K562 (cell line): ENCODE measurements at regions not wholly inside any gene's neighbourhood (a gene's known extent, or its start where the extent isn't known, plus 50 kb on each side); places are given as distances from the start of the nearest gene placed in this dataset.

Experiments
- NONO ChIP-seq, 2 experiments: fragments of 200-400 bp in 1 of 2; fragments of 450-650 bp in 1 of 2; formaldehyde crosslinking in 1 of 2; IDR thresholded peaks; 2 replicates each; pipeline ENCODE4 v1.6.1; 2017; ENCODE audit warnings: low read depth in 2 of 2, mild to moderate bottlenecking in 2 of 2, moderate library complexity in 2 of 2, low read length in 1 of 2
- ZC3H4 ChIP-seq: sonication (generic); formaldehyde crosslinking; IDR thresholded peaks from 2 replicates; pipeline ENCODE4 v1.9.0; 2021; ENCODE audit warnings: missing genetic modification reagents, borderline replicate concordance
- ZNF140 ChIP-seq: fragments of 250-450 bp; sonication (Bioruptor Pico); IDR thresholded peaks from 2 replicates; pipeline ENCODE4 v1.8.0; 2021; ENCODE audit warnings: moderate library complexity, mild to moderate bottlenecking, inconsistent platforms
- ZNF197 ChIP-seq: fragments of 200-800 bp; sonication (Bioruptor generic); IDR thresholded peaks from 2 replicates; pipeline ENCODE4 v1.6.1; 2016; ENCODE audit warnings: low read depth, missing genetic modification characterization, missing compliant biosample characterization
- ZNF766 ChIP-seq: fragments of 200-800 bp; sonication (Bioruptor generic); conservative IDR thresholded peaks from 2 replicates; pipeline ENCODE4 v1.6.1; 2016; ENCODE audit warnings: missing genetic modification characterization, missing compliant biosample characterization
- TF ChIP-seq, protein P1 (sequence below), 2 experiments: fragments of 450-650 bp; IDR thresholded peaks; 2 replicates each; pipeline ENCODE4 v1.6.1; 2016; ENCODE audit warnings: mild to moderate bottlenecking in 2 of 2, borderline replicate concordance in 1 of 2, low read depth in 1 of 2, moderate library complexity in 1 of 2
- TF ChIP-seq, protein P2 (sequence below): fragments of 450-650 bp; IDR thresholded peaks from 2 replicates; pipeline ENCODE4 v1.6.1; 2017; ENCODE audit warnings: antibody characterized with exemption, mild to moderate bottlenecking
- TF ChIP-seq, protein P3 (sequence below), 3 experiments: fragments of 200-800 bp in 1 of 3; sonication (Bioruptor generic) in 1 of 3; sonication (generic) in 1 of 3; formaldehyde crosslinking in 1 of 3; IDR thresholded peaks; 2 replicates each; pipeline versions ENCODE4 v1.6.1 to v1.8.0; 2016 to 2022; ENCODE audit warnings: mild to moderate bottlenecking in 2 of 3, missing compliant biosample characterization in 2 of 3, missing genetic modification characterization in 2 of 3, missing genetic modification reagents in 1 of 3
- TF ChIP-seq, protein P4 (sequence below): fragments of 250-450 bp; sonication (Bioruptor Pico); IDR thresholded peaks from 2 replicates; pipeline ENCODE4 v1.4.0; 2020; ENCODE audit warnings: mild to moderate bottlenecking, moderate library complexity

DNA sequence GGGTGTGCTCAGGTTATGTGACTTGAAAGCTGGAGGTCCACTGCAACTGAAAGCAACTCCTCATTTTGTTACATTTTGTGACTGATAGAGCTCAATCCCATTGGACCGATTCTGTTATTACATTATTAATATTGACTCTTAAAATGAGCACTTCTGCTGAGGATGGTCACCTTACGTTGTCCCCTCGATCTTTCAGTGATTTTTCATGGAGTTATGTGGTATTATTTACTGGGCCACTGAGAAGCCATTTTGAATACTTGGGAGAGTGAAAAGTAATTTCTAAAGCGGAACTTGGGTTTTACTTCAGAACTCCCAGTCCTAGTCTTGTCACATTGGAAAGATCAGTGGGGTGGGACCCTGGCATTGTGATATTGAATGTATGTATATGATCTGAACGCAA is 96.3 kb upstream of the FAM180A start (continued):
- TF ChIP-seq, protein P1, sequence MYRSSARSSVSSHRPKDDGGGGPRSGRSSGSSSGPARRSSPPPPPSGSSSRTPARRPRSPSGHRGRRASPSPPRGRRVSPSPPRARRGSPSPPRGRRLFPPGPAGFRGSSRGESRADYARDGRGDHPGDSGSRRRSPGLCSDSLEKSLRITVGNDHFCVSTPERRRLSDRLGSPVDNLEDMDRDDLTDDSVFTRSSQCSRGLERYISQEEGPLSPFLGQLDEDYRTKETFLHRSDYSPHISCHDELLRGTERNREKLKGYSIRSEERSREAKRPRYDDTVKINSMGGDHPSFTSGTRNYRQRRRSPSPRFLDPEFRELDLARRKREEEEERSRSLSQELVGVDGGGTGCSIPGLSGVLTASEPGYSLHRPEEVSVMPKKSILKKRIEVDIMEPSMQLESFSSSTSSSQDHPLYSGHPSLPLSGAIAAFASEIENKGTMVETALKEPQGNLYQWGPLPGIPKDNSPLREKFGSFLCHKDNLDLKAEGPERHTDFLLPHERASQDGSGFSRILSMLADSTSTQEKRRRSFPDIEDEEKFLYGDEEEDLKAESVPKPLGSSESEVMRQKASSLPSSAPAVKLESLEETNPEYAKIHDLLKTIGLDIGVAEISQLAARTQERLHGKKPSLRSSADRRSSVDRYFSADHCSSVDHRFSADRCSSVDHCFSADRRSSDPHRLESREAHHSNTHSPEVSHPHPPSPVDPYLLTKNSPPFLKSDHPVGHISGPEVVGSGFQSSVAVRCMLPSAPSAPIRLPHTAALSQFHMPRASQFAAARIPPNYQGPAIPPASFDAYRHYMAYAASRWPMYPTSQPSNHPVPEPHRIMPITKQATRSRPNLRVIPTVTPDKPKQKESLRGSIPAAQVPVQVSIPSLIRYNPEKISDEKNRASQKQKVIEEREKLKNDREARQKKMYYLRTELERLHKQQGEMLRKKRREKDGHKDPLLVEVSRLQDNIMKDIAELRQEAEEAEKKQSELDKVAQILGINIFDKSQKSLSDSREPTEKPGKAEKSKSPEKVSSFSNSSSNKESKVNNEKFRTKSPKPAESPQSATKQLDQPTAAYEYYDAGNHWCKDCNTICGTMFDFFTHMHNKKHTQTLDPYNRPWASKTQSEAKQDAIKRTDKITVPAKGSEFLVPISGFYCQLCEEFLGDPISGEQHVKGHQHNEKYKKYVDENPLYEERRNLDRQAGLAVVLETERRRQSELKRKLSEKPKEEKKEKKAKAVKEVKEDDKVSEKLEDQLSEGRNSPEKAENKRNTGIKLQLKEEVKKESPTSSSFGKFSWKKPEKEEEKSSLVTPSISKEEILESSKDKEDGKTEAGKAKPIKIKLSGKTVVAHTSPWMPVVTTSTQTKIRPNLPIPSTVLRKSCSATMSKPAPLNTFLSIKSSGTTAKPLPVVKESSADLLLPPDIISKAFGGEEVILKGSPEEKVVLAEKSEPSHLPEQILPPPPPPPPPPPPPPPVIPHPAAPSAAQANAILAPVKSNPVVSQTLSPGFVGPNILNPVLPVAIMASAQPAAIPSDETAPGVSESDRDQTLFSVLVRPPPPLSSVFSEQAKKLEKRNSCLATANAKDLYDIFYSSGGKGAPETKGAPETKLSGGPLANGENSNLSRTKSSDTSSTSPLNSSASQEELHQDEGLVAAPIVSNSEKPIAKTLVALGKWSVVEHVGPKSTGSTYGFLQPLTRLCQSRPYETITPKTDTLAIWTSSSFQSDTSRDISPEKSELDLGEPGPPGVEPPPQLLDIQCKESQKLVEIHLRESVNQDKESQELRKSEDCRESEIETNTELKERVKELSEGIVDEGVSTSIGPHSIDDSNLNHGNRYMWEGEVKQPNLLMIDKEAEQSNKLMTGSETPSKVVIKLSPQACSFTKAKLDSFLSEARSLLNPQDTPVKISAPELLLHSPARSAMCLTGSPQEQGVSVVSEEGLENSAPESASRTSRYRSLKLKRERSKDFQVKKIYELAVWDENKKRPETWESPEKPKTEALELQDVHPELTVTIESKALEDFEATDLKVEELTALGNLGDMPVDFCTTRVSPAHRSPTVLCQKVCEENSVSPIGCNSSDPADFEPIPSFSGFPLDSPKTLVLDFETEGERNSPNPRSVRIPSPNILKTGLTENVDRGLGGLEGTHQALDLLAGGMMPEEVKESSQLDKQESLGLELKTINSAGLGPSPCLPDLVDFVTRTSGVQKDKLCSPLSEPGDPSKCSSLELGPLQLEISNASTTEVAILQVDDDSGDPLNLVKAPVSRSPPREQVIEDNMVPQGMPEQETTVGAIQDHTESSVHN (IDR thresholded peaks at IDR 0.05; ENCODE audit: borderline replicate concordance in 1 of 2, low read depth in 1 of 2), result no peak
- no peak for TF ChIP-seq ZNF140 (CRISPR knock-in tag)
- TF ChIP-seq ZNF197 (CRISPR knock-in tag), result peak; percentile 62; the same call in 1 of the 2 replicates
- TF ChIP-seq NONO (IDR thresholded peaks at IDR 0.05; ENCODE audit: low read depth in 2 of 2, low read length in 1 of 2), result no peak
- TF ChIP-seq, protein P2, sequence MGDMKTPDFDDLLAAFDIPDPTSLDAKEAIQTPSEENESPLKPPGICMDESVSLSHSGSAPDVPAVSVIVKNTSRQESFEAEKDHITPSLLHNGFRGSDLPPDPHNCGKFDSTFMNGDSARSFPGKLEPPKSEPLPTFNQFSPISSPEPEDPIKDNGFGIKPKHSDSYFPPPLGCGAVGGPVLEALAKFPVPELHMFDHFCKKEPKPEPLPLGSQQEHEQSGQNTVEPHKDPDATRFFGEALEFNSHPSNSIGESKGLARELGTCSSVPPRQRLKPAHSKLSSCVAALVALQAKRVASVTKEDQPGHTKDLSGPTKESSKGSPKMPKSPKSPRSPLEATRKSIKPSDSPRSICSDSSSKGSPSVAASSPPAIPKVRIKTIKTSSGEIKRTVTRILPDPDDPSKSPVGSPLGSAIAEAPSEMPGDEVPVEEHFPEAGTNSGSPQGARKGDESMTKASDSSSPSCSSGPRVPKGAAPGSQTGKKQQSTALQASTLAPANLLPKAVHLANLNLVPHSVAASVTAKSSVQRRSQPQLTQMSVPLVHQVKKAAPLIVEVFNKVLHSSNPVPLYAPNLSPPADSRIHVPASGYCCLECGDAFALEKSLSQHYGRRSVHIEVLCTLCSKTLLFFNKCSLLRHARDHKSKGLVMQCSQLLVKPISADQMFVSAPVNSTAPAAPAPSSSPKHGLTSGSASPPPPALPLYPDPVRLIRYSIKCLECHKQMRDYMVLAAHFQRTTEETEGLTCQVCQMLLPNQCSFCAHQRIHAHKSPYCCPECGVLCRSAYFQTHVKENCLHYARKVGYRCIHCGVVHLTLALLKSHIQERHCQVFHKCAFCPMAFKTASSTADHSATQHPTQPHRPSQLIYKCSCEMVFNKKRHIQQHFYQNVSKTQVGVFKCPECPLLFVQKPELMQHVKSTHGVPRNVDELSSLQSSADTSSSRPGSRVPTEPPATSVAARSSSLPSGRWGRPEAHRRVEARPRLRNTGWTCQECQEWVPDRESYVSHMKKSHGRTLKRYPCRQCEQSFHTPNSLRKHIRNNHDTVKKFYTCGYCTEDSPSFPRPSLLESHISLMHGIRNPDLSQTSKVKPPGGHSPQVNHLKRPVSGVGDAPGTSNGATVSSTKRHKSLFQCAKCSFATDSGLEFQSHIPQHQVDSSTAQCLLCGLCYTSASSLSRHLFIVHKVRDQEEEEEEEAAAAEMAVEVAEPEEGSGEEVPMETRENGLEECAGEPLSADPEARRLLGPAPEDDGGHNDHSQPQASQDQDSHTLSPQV, result peak; percentile 54; the same call in 1 of the 2 replicates
- TF ChIP-seq, protein P3, sequence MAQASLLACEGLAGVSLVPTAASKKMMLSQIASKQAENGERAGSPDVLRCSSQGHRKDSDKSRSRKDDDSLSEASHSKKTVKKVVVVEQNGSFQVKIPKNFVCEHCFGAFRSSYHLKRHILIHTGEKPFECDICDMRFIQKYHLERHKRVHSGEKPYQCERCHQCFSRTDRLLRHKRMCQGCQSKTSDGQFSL (CRISPR knock-in tag; IDR thresholded peaks at IDR 0.05), result no peak
- TF ChIP-seq, protein P3 (tag; IDR thresholded peaks at IDR 0.05), result peak in 1 of 2 experiments; percentile 70; a peak in 1 of 4 replicates
- TF ChIP-seq ZNF766 (CRISPR knock-in tag), result peak; percentile 78
- TF ChIP-seq, protein P4, sequence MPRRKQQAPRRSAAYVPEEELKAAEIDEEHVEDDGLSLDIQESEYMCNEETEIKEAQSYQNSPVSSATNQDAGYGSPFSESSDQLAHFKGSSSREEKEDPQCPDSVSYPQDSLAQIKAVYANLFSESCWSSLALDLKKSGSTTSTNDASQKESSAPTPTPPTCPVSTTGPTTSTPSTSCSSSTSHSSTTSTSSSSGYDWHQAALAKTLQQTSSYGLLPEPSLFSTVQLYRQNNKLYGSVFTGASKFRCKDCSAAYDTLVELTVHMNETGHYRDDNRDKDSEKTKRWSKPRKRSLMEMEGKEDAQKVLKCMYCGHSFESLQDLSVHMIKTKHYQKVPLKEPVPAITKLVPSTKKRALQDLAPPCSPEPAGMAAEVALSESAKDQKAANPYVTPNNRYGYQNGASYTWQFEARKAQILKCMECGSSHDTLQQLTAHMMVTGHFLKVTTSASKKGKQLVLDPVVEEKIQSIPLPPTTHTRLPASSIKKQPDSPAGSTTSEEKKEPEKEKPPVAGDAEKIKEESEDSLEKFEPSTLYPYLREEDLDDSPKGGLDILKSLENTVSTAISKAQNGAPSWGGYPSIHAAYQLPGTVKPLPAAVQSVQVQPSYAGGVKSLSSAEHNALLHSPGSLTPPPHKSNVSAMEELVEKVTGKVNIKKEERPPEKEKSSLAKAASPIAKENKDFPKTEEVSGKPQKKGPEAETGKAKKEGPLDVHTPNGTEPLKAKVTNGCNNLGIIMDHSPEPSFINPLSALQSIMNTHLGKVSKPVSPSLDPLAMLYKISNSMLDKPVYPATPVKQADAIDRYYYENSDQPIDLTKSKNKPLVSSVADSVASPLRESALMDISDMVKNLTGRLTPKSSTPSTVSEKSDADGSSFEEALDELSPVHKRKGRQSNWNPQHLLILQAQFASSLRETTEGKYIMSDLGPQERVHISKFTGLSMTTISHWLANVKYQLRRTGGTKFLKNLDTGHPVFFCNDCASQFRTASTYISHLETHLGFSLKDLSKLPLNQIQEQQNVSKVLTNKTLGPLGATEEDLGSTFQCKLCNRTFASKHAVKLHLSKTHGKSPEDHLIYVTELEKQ (CRISPR knock-in tag), result peak; percentile 40; the same call in 1 of the 2 replicates
- no peak for TF ChIP-seq ZC3H4 (CRISPR knock-in tag)
